ENCODE measurements at regions not wholly inside any gene's neighbourhood (a gene's known extent, or its start where the extent isn't known, plus 50 kb on each side); places are given as distances from the start of the nearest gene placed in this dataset.
"Not testable (repeated sequence)": the region's sequence is repeated elsewhere in the genome, so short reads cannot be mapped to it uniquely, and the experiment has no call there.

DNA sequence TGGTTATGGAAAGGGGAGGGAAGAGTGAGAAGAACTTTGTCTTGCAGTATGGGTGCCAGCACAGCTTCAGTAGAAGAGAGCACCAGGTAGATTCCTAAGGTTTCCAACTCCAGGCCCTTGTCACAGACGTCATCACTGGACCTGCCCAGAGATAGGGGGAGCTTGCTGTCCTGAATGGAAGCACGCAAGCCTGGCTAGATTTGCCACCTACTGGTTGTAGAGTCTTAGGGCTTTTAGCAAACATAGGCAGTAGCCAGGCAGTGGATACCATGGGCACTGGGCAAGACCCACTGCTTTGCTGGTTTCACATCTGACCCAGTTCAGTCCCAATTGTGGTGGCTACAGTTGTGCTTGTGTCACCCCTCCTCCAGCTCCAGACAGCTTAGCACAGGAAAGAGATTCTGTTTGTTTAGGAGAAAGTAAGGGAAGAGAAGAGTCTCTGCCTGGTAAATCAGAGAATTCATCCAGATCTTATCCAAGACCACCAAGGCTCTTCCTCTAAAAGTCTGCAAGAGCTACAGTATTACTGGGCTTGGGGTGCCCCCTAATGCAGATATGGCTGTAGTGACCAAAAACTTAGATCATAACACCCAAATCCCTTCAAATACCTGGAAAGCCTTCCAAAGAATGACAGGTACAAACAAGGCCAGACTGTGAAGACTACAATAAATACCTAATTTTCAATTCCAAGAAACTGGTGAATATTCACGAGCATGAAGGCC is 158.9 kb downstream of the HINT1 start:
- no peak for DNase-seq (ENCODE audit: low read depth, low spot score)

DNA sequence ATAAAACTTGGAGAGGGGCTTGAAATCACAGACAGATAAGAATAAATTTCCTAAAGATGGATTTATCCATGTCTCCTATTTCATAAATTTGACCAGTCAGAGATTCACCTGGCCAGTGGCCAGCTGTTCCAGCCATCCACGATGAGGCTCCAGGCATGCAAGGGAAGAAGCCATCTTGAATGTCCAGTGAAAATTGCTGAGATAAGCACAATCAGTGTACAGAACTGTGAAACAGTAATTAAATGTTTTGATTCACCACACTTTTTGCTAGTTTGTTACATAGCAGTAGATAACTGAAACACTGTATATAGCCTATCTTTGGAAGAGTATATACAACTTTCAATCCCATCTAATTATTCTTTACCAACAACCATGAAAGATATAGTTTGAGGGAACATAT is 163.5 kb downstream of the HINT1 start:
- DNase-seq (ENCODE audit: low read depth, low spot score): no peak

DNA sequence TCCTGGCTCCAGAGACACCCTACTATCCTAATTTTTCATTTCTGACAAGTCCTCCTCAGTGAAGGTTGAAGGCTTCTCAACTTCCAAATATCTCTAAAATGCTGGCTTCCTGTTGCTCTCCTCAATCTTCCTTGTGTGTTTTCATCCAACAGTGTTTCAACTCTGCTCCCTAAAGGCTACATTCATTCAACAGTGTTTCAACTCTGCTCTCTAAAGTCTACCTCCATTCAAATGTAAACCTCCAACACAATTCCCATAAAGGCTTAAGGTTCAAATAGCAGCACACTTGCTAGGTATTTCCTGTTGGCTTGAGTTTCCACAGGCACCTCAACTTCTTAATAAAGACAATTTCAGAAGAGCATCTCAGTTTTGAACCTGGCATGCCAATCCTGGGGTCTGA is 164.8 kb downstream of the HINT1 start:
- no peak for DNase-seq (ENCODE audit: low read depth, low spot score)

DNA sequence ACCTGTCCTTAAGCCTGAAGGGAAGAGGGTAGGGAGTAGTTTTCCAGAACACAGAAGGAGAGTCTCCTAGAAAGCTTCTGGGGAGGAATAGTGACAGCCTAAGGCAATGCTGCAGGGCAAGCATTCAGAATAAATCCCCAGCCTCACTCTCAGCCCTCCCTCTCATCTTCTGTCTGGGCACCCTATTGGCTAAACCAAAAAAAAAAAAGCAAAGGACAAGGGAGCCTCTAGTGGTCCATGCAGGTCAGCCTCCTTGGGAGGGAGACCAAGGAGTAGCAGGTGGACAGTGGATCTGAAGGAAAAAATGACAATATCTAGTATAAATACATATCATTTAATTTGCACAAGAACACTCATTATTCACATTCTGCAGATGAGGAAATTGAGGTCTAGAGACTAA is 168.3 kb downstream of the HINT1 start:
- not testable (repeated sequence) for DNase-seq (ENCODE audit: low read depth, low spot score)

DNA sequence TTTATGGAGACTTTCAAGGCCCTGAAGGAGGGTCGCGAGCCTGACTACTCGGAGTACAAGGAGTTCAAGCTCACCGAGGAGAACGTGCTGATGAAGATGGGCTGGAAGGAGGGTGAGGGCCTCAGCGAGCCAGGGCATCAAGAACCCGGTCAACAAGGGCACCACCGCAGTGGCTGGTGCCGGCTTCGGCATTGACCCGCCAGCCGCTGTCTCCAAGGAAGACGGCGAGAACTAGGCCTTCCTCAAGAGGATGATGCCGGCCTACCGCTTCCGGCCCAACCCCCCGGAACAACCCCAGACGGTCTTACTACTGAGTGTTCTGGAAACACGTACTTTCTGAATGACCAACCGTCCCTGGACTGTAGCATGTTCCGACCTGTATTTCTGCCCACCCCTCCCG is 169.2 kb downstream of the HINT1 start:
- DNase-seq (ENCODE audit: low read depth, low spot score): no peak

DNA sequence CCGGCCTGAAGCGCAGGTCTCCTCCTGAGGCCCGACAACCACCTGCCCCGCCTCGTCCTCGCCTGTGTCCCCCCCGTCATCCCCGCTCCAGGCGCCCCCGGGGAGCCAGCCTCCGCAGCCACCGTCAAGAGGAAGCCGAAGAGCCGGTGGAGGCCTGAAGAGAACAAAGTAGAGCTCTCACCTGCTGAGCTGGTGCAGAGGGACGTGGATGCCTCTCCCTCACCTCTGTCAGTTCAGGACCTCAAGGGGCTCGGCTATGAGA is 169.9 kb downstream of the HINT1 start:
- DNase-seq (ENCODE audit: low read depth, low spot score): no peak

DNA sequence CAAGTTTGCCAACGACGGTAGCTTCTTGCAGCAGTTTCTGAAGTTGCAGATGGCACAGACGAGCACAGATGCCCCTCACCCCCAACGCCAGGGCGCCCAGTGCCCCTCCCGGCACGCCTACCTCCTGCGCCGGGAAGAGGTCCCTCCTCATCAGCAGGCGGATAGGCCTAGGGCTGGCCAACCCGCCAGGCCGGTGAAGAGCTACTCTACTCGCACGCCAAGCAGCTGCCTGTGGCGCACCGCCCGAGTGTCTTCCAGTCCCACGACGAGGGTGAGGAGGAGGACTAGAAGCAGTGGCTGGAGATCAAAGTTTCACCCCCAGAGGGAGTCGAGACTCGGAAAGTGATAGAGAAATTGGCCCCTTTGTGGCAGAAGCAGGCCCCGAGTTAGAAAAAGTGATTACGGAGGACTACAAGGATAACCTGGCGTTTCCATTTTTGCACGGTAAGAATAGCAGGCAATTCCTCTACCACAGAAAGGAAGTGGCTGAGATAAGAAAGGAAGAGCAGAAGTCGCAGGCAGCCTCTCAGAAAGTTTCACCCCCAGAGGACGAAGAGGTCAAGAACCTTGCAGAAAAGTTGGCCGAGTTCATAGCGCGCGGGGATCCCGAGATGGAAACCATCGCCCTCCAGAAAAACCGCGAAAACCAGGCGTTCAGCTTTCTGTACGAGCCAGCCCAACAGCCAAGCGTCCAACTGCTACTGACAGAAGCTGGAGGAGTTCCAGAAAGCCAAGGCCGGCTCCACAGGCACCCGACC is 170.4 kb downstream of the HINT1 start:
- no peak for DNase-seq (ENCODE audit: low read depth, low spot score)

DNA sequence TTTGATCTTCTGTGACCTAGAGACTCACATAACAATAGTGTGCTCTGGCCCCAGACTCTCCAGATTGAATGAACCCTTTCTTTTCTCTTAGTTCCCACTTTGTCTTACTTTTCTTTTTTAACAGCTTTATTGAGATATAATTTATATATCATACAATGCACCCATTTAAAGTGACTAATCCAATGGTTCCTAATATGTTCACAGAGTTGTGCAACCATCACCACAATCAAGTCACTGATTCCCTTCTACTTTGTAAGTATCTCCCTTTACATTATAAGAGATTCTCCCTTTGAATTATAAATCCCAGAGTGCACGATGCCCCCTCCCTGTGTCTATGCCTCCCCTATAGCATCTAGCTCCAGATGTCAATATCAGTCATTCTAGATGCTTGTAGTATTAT is 172.4 kb downstream of the HINT1 start:
- no peak for DNase-seq (ENCODE audit: low read depth, low spot score)

DNA sequence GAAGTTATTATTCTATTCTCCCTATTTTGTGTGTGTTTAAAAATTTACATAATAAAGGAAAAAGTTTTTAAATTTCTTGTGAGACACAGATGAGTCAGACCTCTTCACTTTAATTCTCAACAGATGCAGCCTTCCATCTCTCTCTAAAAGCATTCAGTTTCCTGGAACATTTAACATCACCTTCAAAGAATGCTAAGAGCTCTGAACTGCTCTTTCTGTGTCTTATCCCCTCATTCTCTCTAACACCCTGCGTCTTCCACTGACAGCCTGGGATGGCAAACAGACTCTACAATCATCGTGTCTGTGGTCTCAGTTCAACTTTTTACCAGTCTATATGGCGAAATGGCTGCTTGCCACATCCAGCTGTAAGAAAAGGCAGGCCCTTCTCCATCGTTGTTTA is 173.0 kb downstream of the HINT1 start:
- DNase-seq (ENCODE audit: low read depth, low spot score): no peak

DNA sequence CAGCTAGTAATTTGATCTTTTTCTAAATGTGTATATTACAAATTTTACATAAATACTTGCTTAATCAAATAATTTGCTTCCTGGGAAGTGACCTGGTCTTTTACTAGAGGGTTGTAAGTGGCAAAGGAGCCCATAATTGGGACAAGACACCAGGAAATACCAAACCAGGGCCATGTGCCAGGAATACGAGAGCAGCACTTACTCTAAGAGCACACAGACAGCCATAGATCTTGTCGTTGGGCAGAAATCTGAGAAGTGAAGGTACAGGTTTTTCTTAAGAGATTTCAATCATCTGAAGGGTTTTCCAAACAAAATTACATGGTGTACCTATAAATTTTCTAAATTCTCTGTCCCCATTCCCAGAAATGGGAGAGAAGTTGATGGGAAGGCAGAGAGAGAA is 179.3 kb downstream of the HINT1 start:
- no peak for DNase-seq (ENCODE audit: low read depth, low spot score)

DNA sequence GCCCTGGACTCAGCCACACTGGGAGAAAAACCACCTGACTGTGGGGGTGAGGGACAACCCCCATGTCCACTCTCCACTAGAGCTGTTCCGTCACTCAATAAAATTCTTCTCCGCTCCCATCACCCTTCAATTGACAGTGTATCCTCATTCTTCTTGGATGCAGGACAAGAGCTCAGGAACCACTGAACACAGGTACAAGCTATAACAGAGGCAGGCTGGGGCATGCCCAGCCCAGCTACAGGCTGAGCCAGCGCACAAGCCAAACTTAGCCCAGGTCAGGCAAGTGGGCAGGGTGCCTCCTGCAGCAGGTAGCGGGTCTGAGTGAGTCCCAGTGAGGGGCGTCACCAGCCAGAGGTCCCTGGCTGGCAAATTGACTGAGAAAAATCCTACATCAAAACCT is 183.4 kb downstream of the HINT1 start:
- DNase-seq (ENCODE audit: low read depth, low spot score): no peak

DNA sequence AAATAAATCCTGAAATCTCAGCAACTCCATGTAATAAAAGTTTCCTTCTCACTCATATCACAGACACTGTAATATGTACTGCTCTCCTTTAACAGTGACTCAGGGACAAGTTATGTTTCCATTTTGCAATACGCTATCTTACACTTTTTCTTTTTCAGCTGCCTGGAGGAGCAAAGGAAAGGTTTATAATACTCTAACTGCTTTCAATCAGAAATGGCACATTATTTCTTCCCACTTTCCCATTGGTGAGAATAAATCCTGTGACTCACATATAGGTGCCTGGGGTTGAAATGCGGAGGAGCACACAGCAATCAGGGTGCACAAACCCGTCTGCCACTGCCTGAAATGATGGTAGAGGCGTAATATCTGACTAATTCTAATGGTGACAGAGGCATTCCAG is 186.6 kb downstream of the HINT1 start:
- no peak for DNase-seq (ENCODE audit: low read depth, low spot score)

DNA sequence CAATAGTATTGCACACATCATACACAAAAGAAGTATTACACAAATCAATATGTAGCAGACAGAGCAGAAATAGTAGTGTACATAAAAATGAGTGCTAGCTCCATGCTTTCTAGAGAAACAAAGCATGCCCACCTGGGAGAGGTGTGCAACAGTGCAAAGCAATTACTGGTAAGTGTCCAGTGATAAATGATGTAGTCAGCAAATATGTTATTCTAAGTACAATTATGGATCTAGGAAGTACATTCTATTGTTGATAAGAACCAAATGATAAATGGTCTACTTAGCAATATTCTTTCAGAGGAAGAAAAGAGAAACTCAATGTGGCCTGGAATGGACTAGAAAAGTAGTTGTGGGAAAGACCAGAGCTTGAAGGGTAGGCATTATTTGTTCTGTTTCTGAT is 188.6 kb downstream of the HINT1 start:
- no peak for DNase-seq (ENCODE audit: low read depth, low spot score)

DNA sequence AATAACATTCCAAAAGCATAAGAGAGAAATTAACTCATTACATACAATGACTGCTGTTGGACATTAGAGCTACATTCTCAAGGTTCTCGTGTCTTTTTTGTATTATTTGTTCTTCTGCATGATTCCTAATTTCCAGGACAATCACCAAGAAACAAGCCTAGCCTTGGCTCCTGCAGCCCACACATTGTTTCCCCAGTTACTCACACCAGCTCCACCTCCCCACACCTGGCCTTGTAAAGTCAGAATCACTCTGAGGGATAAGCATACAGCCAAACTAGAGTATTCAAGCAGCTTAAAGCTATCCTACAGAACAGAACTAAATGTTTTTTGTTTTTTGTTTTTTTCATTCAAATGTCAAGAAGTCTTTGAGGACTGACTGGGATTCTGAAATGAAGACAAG is 189.2 kb downstream of the HINT1 start:
- no peak for DNase-seq (ENCODE audit: low read depth, low spot score)

DNA sequence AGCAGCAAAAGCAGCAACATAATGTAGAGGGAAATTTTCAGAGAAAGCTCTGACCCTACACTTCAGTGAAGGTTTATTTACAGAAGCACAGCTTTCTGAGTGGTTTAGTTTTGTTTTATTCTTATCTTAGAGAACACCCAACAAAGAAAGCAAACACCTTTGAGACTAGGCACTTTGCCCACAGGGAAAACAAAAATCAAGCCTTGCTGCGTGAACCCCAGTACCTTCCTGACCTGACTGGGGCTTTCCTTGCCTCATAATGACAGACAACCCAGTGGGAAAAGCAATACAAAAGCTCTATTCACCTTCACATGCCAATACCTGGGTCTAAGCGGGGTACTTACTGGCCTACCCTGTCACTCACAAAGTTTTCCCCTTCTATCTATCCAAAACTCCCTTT is 189.8 kb downstream of the HINT1 start:
- no peak for DNase-seq (ENCODE audit: low read depth, low spot score)

DNA sequence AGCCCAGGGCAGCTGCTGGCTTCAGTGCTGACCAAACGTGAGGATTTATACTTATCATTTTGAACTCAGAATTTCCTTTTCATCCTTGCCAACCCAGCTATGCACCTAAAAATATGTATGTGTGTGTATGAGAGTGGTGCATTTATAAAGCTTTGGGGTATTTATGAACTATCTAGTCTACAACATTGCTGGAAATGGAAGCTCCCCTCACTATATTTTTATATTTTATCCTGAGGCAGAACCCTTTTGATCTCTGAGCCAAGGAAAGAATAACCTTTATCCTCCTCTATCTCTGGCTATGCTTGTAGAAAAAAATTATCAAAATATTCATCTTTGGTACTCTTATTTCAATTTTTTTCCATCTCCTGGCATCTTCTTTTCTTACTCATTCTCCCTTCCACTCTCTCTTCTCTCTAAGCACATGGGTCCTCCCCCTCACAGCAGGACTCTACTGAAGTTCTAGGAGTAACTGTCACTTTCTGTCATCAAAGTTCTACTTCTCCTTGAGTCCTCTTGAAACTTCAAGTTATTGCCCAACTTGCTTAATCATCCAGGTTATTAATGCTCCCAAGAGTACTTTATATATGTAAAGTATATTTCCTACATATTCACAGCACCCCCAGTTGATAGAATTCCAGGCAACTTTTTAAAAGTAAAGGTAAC is 190.9 kb downstream of the HINT1 start:
- DNase-seq (ENCODE audit: low read depth, low spot score): no peak

DNA sequence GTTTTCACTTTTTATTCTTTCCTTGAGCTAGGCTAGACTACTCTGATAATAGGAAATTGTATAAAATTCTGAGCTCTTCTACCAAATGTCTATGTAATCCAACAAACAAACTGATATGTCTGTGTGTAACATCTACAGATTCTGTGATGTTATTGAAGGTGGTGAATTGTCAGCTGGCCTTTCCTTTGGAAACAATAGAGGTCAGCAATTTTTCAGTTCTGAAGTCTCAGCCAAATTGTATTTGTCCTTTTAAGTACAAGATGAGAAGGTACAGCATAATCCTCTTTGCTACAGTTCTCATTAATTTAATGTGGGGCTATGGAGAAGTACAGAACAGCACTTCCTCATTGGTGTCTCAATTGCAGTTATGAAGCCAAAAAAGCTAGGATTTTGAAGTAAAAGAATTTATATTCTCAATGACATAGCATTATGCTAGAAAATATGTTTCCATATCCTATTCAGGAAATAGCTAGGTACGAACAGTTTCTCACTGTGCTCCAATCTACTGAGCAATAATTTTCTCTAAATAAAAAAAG is 198.0 kb downstream of the HINT1 start:
- DNase-seq (ENCODE audit: low read depth, low spot score): no peak

DNA sequence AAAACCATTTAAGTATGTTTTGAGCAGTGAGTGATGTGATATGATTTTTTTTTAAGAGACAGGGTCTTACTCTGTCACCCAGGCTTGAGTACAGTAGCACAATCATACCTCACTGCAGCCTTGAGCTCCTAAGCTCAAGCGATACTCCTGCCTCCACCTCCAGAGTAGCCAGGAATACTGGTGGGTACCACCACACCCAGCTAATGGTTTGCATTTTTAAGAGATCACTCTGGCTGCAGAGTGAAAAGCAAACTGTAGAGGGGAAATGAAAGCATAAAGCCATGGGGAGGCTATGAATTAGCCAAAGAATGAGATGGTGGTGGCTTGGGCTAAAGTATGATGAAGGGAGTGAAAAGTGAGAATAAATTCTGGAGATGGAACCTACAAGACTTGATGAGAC is 199.1 kb downstream of the HINT1 start:
- DNase-seq (ENCODE audit: low read depth, low spot score): no peak

DNA sequence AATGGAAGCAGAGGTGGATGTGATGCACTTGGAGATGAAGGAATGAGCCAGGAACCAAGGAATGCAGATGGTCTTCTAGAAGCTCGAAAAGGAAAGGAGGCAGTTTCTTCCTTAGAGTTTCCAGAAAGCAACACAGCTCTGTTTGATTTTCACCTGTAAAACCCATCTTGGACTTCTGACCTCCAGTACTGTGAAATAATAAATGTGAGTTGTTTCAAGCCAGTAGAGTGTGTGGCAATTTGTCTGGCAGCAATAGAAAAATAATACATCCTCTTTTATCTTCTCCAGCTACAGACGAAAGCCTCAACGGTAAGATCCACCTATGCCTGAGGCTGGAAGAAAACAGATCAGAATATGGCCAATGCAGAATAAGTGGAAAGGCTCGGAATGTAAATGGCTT is 199.7 kb downstream of the HINT1 start:
- no peak for DNase-seq (ENCODE audit: low read depth, low spot score)

DNA sequence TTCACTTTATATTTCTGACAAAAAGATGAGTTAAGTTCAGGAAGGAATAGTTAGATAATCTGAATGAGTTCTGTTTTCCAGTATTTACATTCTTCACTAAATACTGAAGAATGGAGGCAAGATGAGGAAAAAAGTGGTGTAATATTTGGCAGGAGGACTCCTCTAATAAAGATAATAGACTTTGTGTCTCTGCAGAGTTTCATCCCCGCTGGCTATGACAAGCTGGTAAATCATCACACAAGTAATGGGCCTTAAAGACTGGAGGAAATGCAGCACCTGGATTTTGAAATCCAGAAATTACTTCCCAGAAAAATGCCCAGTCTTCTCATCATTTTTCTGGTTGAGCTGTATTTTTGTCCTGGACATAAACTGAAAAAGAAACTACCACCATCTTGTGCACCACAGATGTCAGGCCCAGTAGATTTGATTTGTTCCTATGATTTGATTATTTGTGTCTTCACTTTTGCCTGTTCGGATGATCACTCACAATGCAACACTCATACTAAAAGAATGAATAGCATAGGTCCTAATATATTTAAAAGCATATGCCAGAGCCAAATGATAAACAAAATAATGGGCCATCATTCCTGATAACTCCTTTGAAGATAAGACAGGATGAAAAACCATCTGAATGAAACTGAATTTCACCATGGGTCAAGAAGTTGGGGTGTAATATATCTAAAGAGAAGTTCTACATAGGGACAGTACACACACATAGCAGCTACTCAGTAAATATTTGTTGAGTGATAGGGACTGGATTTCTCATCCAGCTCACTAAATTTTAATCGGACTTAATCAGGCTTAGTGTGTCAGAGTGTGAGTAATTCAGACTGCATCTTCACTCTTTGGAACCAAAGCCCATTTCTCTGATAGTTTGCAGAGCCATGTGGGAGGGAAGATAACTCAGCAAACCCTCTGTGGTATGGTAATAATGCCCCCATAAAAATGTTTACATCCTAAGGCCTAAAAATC is 200.5 kb downstream of the HINT1 start:
- DNase-seq (ENCODE audit: low read depth, low spot score): no peak

DNA sequence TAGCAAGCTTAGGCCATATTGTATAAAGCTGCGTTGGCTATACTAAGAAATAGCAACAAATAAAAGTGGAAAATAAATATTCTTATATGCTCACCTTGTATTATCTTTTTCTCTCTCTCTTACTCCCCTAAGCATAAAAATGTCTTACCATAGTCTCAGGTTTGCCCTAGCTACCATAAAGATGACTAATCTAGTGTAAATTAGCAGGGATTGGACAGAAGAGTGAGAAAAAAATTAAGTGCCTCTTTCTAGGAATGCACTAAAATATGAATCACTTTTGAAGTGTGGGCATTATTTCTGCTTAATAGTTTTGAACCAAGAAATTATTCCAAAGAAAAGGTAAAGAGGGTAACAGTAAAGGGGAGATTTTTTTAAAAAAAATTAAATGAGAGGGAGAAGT is 201.3 kb downstream of the HINT1 start:
- DNase-seq (ENCODE audit: low read depth, low spot score): no peak

DNA sequence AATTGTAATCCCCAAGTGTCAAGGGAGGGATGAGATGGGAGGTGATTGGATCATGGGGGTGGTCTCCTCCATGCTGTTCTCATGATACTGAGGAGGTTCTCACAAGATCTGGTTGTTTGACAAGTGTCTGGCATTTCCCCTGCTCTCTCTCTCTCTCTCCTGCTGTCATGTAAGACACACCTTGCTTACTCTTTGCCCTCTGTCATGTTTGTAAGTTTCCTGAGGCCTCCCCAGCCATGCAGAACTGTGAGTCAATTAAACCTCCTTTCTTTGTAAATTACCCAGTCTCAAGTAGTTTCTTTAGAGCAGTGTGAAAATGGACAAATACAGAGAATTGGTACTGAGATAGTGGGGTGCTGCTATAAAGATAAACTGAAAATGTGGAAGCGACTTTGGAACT is 207.9 kb downstream of the HINT1 start:
- DNase-seq (ENCODE audit: low read depth, low spot score): no peak
